Liver (tissue), 8 donors: ENCODE measurements at regions not wholly inside any gene's neighbourhood (a gene's known extent, or its start where the extent isn't known, plus 50 kb on each side); places are given as distances from the start of the nearest gene placed in this dataset.

Source experiments
- DNase-seq: peaks from one replicate; pipeline ENCODE4 v3.0.0-alpha.2; 2017; ENCODE audit warnings: low spot score
- H3K27ac ChIP-seq, 2 donors: one replicate each; pipeline ENCODE4 v1.7.0; 2013; ENCODE audit warnings: inconsistent platforms in 2 of 2, low read length in 2 of 2, control low read depth in 1 of 2, low read depth in 1 of 2, mild to moderate bottlenecking in 1 of 2
- H3K27me3 ChIP-seq, 4 donors: one replicate each; pipeline versions ENCODE4 v1.6.1 to v1.7.0; 2013; ENCODE audit warnings: low read length in 3 of 4, inconsistent platforms in 1 of 4, mild to moderate bottlenecking in 1 of 4, moderate library complexity in 1 of 4; ENCODE audit not compliant: control insufficient read depth in 4 of 4, insufficient read depth in 4 of 4
- H3K36me3 ChIP-seq, 4 donors: one replicate each; pipeline versions ENCODE4 v1.6.1 to v1.7.0; 2013; ENCODE audit warnings: low read length in 3 of 4, mild to moderate bottlenecking in 3 of 4, low read depth in 1 of 4, moderate library complexity in 1 of 4; ENCODE audit not compliant: control insufficient read depth in 4 of 4, insufficient read depth in 3 of 4
- H3K4me1 ChIP-seq, 4 donors: one replicate each; pipeline versions ENCODE4 v1.6.1 to v1.7.0; 2013; ENCODE audit warnings: low read length in 3 of 4, mild to moderate bottlenecking in 3 of 4, moderate library complexity in 1 of 4; ENCODE audit not compliant: control insufficient read depth in 4 of 4, insufficient read depth in 4 of 4
- H3K4me3 ChIP-seq, 3 donors: one replicate each; pipeline versions ENCODE4 v1.6.1 to v1.7.0; 2013; ENCODE audit warnings: low read length in 3 of 3, control low read depth in 1 of 3, low read depth in 1 of 3, mild to moderate bottlenecking in 1 of 3
- H3K9ac ChIP-seq, 2 donors: one replicate each; pipeline ENCODE4 v1.7.0; 2013; ENCODE audit warnings: low read length in 2 of 2, mild to moderate bottlenecking in 2 of 2, moderate library complexity in 2 of 2, control low read depth in 1 of 2, low read depth in 1 of 2
- H3K9me3 ChIP-seq, 4 donors: one replicate each; pipeline versions ENCODE4 v1.6.1 to v1.7.0; 2013; ENCODE audit warnings: low read length in 3 of 4; ENCODE audit not compliant: control insufficient read depth in 4 of 4
- FOXA1 ChIP-seq: IDR thresholded peaks from 2 replicates; pipeline ENCODE4 v1.6.1; 2016; ENCODE audit warnings: antibody characterized with exemption
- FOXA2 ChIP-seq: IDR thresholded peaks from 2 replicates; pipeline ENCODE4 v1.6.1; 2016; ENCODE audit warnings: antibody characterized with exemption
- GABPA ChIP-seq, 2 donors: IDR thresholded peaks in 1 of 2; conservative IDR thresholded peaks in 1 of 2; 2 replicates each; pipeline ENCODE4 v1.6.1; 2016; ENCODE audit warnings: antibody characterized with exemption in 2 of 2, mild to moderate bottlenecking in 1 of 2, moderate library complexity in 1 of 2
- HNF4A ChIP-seq, 2 donors: conservative IDR thresholded peaks; 2 replicates each; pipeline ENCODE4 v1.6.1; 2016; ENCODE audit warnings: antibody characterized with exemption in 2 of 2, mild to moderate bottlenecking in 2 of 2
- HNF4G ChIP-seq: IDR thresholded peaks from 2 replicates; pipeline ENCODE4 v1.6.1; 2016; ENCODE audit warnings: antibody characterized with exemption
- JUND ChIP-seq, 2 donors: IDR thresholded peaks; 2 replicates each; pipeline ENCODE4 v1.6.1; 2016; ENCODE audit warnings: antibody characterized with exemption in 2 of 2
- NR2F2 ChIP-seq: IDR thresholded peaks from 2 replicates; pipeline ENCODE4 v1.6.1; 2016; ENCODE audit warnings: antibody characterized with exemption
- RAD21 ChIP-seq, 2 donors: IDR thresholded peaks; 2 replicates each; pipeline ENCODE4 v1.6.1; 2016; ENCODE audit warnings: antibody characterized with exemption in 2 of 2, mild to moderate bottlenecking in 2 of 2
- RXRA ChIP-seq, 2 donors: IDR thresholded peaks; 2 replicates each; pipeline ENCODE4 v1.6.1; 2017 to 2018; ENCODE audit warnings: antibody characterized with exemption in 2 of 2, mild to moderate bottlenecking in 1 of 2
- SP1 ChIP-seq: IDR thresholded peaks from 2 replicates; pipeline ENCODE4 v1.6.1; 2018; ENCODE audit warnings: antibody characterized with exemption, mild to moderate bottlenecking
- TAF1 ChIP-seq: conservative IDR thresholded peaks from 2 replicates; pipeline ENCODE4 v1.6.1; 2016; ENCODE audit warnings: antibody characterized with exemption, mild to moderate bottlenecking
- YY1 ChIP-seq: IDR thresholded peaks from 2 replicates; pipeline ENCODE4 v1.6.1; 2016; ENCODE audit warnings: antibody characterized with exemption, mild to moderate bottlenecking
- WGBS: extraction: QIAGEN DNeasy Blood & Tissue Kit; methylation state at CpG from one replicate; pipeline ENCODE4 v1.1.7; 2013; 5-methylcytosine and 5-hydroxymethylcytosine counted together
- TF ChIP-seq, protein P1 (sequence below): IDR thresholded peaks from 2 replicates; pipeline ENCODE4 v1.6.1; 2016; ENCODE audit warnings: antibody characterized with exemption
- TF ChIP-seq, protein P2 (sequence below): fragments of 150-350 bp; IDR thresholded peaks from 2 replicates; pipeline ENCODE4 v1.5.1; 2017; ENCODE audit warnings: improper control_type of control experiment, low read depth, low read length; ENCODE audit not compliant: missing input control
- TF ChIP-seq, protein P3 (sequence below): IDR thresholded peaks from 2 replicates; pipeline ENCODE4 v1.6.1; 2016; ENCODE audit warnings: antibody characterized with exemption, mild to moderate bottlenecking
- TF ChIP-seq, protein P4 (sequence below): IDR thresholded peaks from 2 replicates; pipeline ENCODE4 v1.6.1; 2016; ENCODE audit warnings: antibody characterized with exemption
- donor health status: healthy.
- donor health status: healthy.
- donor health status: healthy.
- donor health status: healthy.
- donor health status: healthy.

DNA sequence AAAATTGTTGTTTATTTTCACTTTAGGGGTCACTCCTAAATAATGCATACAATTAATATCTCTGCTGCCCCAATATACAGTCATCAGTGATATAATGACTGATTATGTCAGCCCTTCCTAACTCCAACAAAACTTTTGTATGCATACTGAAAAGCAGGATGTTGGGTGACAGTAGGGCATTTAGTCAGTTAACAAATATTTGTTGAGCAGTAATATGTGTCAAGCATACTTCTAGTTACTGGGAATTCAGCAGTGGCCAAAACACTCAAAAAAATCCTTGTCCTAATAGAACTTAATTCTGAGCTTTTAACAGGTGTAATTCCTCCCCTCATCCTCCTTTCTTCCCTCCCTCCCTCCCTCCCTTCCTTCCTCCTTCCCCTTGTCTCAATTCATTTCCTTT, 560.7 kb upstream of the KLHL1 start (continued):
- TF ChIP-seq, protein P1, sequence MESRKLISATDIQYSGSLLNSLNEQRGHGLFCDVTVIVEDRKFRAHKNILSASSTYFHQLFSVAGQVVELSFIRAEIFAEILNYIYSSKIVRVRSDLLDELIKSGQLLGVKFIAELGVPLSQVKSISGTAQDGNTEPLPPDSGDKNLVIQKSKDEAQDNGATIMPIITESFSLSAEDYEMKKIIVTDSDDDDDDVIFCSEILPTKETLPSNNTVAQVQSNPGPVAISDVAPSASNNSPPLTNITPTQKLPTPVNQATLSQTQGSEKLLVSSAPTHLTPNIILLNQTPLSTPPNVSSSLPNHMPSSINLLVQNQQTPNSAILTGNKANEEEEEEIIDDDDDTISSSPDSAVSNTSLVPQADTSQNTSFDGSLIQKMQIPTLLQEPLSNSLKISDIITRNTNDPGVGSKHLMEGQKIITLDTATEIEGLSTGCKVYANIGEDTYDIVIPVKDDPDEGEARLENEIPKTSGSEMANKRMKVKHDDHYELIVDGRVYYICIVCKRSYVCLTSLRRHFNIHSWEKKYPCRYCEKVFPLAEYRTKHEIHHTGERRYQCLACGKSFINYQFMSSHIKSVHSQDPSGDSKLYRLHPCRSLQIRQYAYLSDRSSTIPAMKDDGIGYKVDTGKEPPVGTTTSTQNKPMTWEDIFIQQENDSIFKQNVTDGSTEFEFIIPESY = no peak

DNA sequence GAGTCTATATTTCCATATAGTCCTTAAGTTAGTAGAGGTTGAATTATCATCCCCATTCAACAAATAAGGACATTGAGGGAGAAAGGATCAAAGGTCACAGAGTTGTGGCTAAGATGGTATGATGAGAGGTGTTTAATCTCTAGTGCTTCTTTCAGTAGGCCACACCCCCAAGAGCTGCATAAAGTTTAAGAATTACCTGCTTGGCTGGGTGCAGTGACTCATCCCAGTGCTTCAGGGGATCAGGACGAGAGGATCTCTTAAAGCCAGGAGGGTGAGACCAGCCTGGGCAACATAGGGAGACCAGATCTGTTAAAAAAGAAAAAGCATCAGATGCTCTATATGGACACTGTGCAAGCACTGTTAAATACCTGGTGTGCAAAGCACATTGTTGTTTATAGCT, 560.0 kb upstream of the KLHL1 start:
- Histone ChIP-seq H3K4me1 (no peaks in the 10 kb centered on the region), H3K27me3 (no peaks in the 10 kb centered on the region), H3K27ac (no peak overlapping the region), H3K9ac (no peak overlapping the region), H3K4me3 (no peak overlapping the region), H3K36me3 (no peaks in the 10 kb centered on the region), H3K9me3 (no peaks in the 10 kb centered on the region)
- 63% methylated on average over 1 of the region's 1 CpG for WGBS
- no peak for DNase-seq
- no peak for TF ChIP-seq NR2F2
- no peak for TF ChIP-seq TAF1
- no peak for TF ChIP-seq GABPA (IDR thresholded peaks at IDR 0.05 in 1 of 2, conservative IDR thresholded peaks at IDR 0.05 in 1 of 2)
- no peak for TF ChIP-seq HNF4A (conservative IDR thresholded peaks at IDR 0.05)
- TF ChIP-seq FOXA2 = no peak
- TF ChIP-seq SP1 = no peak
- no peak for TF ChIP-seq FOXA1
- no peak for TF ChIP-seq JUND (IDR thresholded peaks at IDR 0.05)
- no peak for TF ChIP-seq RAD21 (IDR thresholded peaks at IDR 0.05)

DNA sequence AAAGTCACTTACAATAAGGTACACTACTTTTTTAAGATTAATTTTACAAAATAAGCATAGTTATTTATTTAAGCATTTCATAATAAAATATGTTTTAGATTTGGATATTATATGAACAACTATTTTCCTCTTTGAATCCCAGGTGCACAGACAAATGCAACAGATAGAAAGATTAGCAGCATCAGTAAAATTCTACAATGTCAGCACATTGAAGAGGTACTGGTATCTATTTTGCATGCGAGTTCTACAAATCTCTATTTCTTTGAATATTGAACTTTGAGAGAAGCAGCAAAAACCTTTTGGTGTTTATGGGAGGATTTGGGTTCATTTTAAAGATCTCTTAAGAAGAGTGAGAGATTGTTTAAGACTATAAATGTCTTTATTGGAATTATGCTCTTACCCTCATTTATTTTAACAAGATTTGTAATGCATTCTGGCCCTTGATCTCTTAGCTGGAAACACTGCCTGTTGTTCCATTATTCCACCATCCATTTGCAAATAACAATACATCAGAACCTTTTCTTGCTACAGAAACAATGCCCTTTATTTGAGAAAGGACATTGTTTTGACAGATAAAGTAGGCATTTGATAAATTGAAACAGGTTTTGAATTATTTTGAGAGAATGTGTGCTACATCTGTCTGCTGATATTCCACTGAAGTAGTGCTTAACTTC, 558.8 kb upstream of the KLHL1 start:
- DNase-seq = no peak
- no peak overlapping the region for H3K9ac ChIP-seq
- TF ChIP-seq HNF4G (no peak), FOXA2 (no peak), HNF4A (conservative IDR thresholded peaks at IDR 0.05) (no peak)
- TF ChIP-seq, protein P2, sequence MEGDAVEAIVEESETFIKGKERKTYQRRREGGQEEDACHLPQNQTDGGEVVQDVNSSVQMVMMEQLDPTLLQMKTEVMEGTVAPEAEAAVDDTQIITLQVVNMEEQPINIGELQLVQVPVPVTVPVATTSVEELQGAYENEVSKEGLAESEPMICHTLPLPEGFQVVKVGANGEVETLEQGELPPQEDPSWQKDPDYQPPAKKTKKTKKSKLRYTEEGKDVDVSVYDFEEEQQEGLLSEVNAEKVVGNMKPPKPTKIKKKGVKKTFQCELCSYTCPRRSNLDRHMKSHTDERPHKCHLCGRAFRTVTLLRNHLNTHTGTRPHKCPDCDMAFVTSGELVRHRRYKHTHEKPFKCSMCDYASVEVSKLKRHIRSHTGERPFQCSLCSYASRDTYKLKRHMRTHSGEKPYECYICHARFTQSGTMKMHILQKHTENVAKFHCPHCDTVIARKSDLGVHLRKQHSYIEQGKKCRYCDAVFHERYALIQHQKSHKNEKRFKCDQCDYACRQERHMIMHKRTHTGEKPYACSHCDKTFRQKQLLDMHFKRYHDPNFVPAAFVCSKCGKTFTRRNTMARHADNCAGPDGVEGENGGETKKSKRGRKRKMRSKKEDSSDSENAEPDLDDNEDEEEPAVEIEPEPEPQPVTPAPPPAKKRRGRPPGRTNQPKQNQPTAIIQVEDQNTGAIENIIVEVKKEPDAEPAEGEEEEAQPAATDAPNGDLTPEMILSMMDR = no peak
- H3K9me3 ChIP-seq = no peaks in the 10 kb centered on the region
- no peaks in the 10 kb centered on the region for H3K4me1 ChIP-seq
- no peaks in the 10 kb centered on the region for H3K36me3 ChIP-seq
- no peaks in the 10 kb centered on the region for H3K27me3 ChIP-seq
- no peak overlapping the region for H3K27ac ChIP-seq
- no peak overlapping the region for H3K4me3 ChIP-seq
- WGBS = 84% methylated on average over 1 of the region's 1 CpG

DNA sequence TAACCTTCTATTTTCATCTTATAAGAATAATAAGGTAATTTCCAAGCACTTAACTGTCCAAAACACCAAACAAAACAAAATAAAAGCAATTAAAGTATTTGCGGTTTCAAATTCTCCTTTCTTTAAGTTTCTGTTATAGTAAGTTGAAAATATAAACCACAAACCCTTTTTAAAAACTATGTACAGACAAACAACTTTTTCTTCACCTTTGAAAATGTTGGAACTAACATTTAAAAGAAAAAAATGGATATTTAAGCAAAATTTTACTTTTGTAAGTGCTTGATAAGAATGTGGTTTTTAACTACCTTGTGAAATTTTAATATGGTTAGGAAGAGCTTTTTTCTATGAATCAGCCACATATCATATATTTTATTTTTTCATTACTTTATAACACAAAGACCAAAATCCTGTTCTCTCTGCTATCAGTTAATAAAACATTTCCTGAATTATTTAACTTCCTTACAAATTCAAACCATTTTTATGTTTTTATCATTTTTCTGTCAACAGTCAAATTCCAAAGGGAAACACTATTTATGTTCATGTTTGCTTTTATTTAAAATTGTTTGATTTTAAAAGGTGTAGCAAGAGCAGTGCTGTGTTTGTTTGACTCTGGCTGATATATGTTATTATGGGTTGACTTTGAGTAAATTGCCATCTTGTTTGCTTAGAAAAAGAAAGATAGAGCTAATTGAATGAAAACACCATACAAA, 554.1 kb upstream of the KLHL1 start:
- Histone ChIP-seq H3K4me1 (no peaks in the 10 kb centered on the region), H3K36me3 (no peaks in the 10 kb centered on the region), H3K9me3 (no peaks in the 10 kb centered on the region), H3K4me3 (no peak overlapping the region), H3K27me3 (no peaks in the 10 kb centered on the region), H3K27ac (no peak overlapping the region), H3K9ac (no peak overlapping the region)
- DNase-seq = no peak
- 78% methylated on average over 1 of the region's 1 CpG for WGBS
- no peak for TF ChIP-seq NR2F2
- TF ChIP-seq SP1 = no peak
- no peak for TF ChIP-seq YY1
- TF ChIP-seq, protein P3, sequence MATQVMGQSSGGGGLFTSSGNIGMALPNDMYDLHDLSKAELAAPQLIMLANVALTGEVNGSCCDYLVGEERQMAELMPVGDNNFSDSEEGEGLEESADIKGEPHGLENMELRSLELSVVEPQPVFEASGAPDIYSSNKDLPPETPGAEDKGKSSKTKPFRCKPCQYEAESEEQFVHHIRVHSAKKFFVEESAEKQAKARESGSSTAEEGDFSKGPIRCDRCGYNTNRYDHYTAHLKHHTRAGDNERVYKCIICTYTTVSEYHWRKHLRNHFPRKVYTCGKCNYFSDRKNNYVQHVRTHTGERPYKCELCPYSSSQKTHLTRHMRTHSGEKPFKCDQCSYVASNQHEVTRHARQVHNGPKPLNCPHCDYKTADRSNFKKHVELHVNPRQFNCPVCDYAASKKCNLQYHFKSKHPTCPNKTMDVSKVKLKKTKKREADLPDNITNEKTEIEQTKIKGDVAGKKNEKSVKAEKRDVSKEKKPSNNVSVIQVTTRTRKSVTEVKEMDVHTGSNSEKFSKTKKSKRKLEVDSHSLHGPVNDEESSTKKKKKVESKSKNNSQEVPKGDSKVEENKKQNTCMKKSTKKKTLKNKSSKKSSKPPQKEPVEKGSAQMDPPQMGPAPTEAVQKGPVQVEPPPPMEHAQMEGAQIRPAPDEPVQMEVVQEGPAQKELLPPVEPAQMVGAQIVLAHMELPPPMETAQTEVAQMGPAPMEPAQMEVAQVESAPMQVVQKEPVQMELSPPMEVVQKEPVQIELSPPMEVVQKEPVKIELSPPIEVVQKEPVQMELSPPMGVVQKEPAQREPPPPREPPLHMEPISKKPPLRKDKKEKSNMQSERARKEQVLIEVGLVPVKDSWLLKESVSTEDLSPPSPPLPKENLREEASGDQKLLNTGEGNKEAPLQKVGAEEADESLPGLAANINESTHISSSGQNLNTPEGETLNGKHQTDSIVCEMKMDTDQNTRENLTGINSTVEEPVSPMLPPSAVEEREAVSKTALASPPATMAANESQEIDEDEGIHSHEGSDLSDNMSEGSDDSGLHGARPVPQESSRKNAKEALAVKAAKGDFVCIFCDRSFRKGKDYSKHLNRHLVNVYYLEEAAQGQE = no peak
- no peak for TF ChIP-seq GABPA (IDR thresholded peaks at IDR 0.05 in 1 of 2, conservative IDR thresholded peaks at IDR 0.05 in 1 of 2)
- TF ChIP-seq HNF4G = no peak
- no peak for TF ChIP-seq RAD21 (IDR thresholded peaks at IDR 0.05)
- TF ChIP-seq, protein P4, sequence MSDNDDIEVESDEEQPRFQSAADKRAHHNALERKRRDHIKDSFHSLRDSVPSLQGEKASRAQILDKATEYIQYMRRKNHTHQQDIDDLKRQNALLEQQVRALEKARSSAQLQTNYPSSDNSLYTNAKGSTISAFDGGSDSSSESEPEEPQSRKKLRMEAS = no peak
- no peak for TF ChIP-seq TAF1
- no peak for TF ChIP-seq RXRA (IDR thresholded peaks at IDR 0.05)
